Osteocyte (in vitro differentiated cells): ENCODE measurements at regions not wholly inside any gene's neighbourhood (a gene's known extent, or its start where the extent isn't known, plus 50 kb on each side); places are given as distances from the start of the nearest gene placed in this dataset.

Experiments used
- DNase-seq: peaks from one replicate; pipeline ENCODE4 v3.0.0; 2021; ENCODE audit warnings: mixed read lengths; ENCODE audit not compliant: unreplicated experiment; ENCODE audit errors: extremely low spot score
- H3K27ac Mint-ChIP-seq: one replicate; pipeline ENCODE4 v1.8.0; 2021; ENCODE audit warnings: mild to moderate bottlenecking, mixed read lengths; ENCODE audit not compliant: unreplicated experiment
- H3K27me3 Mint-ChIP-seq: one replicate; pipeline ENCODE4 v1.8.0; 2021; ENCODE audit warnings: mixed read lengths; ENCODE audit not compliant: unreplicated experiment
- H3K36me3 Mint-ChIP-seq: one replicate; pipeline ENCODE4 v1.8.0; 2021; ENCODE audit warnings: mixed read lengths; ENCODE audit not compliant: unreplicated experiment
- H3K4me1 Mint-ChIP-seq: one replicate; pipeline ENCODE4 v1.8.0; 2021; ENCODE audit warnings: mixed read lengths; ENCODE audit not compliant: unreplicated experiment
- H3K4me3 Mint-ChIP-seq: one replicate; pipeline ENCODE4 v1.8.0; 2021; ENCODE audit warnings: mild to moderate bottlenecking, moderate library complexity, mixed read lengths; ENCODE audit not compliant: unreplicated experiment
- H3K9me3 Mint-ChIP-seq: one replicate; pipeline ENCODE4 v1.8.0; 2021; ENCODE audit warnings: mixed read lengths; ENCODE audit not compliant: unreplicated experiment
- TF ChIP-seq, protein P1 (sequence below): fragments of 200-600 bp; sonication (generic); IDR thresholded peaks from 2 replicates; pipeline ENCODE4 v1.5.0; 2021; ENCODE audit warnings: antibody characterized with exemption, mild to moderate bottlenecking, moderate library complexity

DNA sequence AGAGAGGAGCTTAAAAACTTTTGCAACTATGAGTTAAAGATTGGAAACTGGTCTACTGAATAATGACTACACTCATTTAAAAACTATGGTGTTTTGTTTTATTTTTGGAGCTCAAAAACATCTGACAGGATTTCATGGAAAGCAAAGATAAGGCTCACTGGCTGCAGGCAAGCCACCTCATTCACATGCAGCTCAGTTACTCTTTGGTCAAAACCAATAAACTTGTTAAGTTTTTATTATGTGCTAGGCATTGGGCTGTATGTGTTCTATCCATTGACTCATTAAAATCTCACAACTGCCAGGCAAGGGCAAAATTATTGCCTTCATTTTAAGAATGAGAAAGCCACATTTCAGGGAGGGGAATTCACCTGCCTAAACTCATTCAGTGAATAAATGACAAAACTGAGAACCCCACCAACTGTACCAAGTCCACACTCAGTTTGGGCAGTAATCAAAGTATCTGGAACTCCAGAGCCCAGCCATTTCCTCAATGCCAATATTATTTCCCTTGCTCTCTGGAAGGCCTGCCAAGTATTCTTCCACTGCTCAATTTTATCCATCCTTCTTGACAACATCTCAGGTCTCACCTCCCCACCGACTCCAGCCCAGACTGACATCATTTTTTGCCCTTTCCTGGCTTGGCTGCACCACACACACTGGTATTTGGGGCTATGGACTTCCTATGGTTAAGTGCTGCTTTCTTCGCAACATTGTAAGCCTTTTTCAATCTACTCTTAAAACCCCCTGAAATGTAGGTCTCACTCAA lies 401.1 kb upstream of the NFIA start:
- TF ChIP-seq, protein P1, sequence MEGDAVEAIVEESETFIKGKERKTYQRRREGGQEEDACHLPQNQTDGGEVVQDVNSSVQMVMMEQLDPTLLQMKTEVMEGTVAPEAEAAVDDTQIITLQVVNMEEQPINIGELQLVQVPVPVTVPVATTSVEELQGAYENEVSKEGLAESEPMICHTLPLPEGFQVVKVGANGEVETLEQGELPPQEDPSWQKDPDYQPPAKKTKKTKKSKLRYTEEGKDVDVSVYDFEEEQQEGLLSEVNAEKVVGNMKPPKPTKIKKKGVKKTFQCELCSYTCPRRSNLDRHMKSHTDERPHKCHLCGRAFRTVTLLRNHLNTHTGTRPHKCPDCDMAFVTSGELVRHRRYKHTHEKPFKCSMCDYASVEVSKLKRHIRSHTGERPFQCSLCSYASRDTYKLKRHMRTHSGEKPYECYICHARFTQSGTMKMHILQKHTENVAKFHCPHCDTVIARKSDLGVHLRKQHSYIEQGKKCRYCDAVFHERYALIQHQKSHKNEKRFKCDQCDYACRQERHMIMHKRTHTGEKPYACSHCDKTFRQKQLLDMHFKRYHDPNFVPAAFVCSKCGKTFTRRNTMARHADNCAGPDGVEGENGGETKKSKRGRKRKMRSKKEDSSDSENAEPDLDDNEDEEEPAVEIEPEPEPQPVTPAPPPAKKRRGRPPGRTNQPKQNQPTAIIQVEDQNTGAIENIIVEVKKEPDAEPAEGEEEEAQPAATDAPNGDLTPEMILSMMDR, result no peak
- H3K27ac Mint-ChIP-seq, result no peak overlapping the region
- DNase-seq, result no peak

DNA sequence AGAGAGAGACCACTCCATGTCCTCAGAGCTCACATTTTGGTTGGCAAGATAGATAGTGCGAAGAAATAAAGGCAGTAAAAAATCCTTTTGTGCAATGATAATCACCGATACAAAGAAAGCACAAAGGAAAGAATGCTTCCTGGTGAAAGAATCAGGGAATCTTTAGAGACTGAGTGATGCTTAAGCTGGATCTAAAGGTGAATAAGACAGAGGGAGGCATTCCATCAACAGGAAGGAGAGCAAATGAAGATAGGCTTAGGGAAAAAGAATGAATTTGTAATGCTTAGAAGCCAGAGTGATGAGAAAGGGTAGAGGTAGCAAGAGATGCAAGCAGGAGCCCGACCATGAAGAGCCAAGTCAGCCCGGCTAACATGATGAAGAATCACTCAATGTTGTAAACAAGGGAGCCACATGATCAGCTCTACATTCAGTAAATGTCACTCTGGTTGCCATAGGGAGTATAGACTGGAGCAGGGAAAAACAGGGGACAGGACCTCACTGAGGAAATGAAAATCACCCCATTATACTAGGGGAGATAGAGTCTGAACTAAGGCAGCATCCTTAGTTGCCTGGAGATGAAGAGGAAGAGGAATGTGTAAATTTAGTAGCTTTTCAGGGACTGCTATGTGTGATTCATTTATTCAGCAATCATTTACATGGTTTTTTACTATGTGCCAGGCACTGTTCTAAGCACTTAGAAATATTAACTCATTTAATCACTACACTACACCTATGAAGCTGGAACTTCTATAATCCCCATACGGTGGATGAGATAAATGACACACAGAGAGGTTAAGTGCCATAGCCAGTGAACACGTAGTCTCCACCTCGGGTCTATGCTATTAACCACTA lies 402.6 kb upstream of the NFIA start:
- H3K27me3 Mint-ChIP-seq, result peaks cover 5% of the 10 kb centered on the region
- H3K9me3 Mint-ChIP-seq, result no peaks in the 10 kb centered on the region
- H3K4me3 Mint-ChIP-seq, result no peak overlapping the region
- no peak for DNase-seq
- TF ChIP-seq, protein P1, result no peak
- no peak overlapping the region for H3K27ac Mint-ChIP-seq
- no peaks in the 10 kb centered on the region for H3K36me3 Mint-ChIP-seq
- no peaks in the 10 kb centered on the region for H3K4me1 Mint-ChIP-seq

More for the DNA sequence above, 401.1 kb upstream of the NFIA start:
- no peaks in the 10 kb centered on the region for H3K36me3 Mint-ChIP-seq
- peaks cover 5% of the 10 kb centered on the region for H3K27me3 Mint-ChIP-seq
- no peak overlapping the region for H3K4me3 Mint-ChIP-seq
- H3K9me3 Mint-ChIP-seq, result no peaks in the 10 kb centered on the region
- no peaks in the 10 kb centered on the region for H3K4me1 Mint-ChIP-seq

DNA sequence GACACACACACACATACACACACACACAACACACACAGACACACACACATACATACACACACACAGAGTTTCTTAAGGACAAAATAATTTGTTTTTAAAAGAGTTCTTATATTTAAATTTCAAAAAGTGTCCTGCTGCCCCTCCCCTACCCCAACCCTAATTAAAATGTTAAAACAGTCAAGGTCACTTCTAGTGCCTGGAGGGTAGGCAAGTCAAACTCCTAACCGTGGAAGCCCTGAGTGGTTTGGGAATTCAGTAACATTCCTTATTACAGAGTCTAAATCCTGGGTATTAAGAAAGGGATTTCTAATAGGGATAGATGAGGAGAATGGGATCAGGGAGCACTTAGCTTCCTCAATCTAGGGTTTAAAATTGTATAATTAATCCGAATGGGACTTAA lies 403.6 kb upstream of the NFIA start:
- no peak overlapping the region for H3K4me3 Mint-ChIP-seq
- TF ChIP-seq, protein P1, result no peak
- peaks cover 9% of the 10 kb centered on the region for H3K27me3 Mint-ChIP-seq
- H3K36me3 Mint-ChIP-seq, result no peaks in the 10 kb centered on the region
- no peaks in the 10 kb centered on the region for H3K9me3 Mint-ChIP-seq
- H3K4me1 Mint-ChIP-seq, result no peaks in the 10 kb centered on the region
- H3K27ac Mint-ChIP-seq, result no peak overlapping the region
- no peak for DNase-seq

DNA sequence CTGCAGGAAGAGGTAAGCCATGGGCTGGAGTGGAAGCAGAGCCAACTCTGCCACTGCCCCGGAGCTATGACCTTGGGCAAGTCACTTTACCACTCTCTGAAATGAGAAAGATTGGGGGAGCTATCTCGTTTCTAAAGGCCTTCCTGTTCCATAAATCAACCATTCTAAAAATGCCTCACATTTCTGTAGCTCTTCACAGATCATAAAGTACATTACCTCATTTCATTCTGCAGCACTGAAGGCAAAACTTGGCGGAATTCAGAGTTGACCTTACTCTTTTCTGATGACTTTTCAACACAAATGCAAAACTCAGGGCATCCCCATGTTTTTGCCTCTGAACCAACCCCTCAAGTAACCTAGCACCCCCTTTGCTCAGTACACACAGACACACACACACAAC lies 404.0 kb upstream of the NFIA start:
- H3K4me3 Mint-ChIP-seq, result no peak overlapping the region
- H3K27me3 Mint-ChIP-seq, result peaks cover 12% of the 10 kb centered on the region
- no peaks in the 10 kb centered on the region for H3K9me3 Mint-ChIP-seq

More for the DNA sequence above, 404.0 kb upstream of the NFIA start:
- Mint-ChIP-seq H3K36me3 (no peaks in the 10 kb centered on the region), H3K27ac (no peak overlapping the region), H3K4me1 (no peaks in the 10 kb centered on the region)
- no peak for DNase-seq
- TF ChIP-seq, protein P1, result no peak
